NCI-H1092 (cell line): ENCODE measurements at regions not wholly inside any gene's neighbourhood (a gene's known extent, or its start where the extent isn't known, plus 50 kb on each side); places are given as distances from the start of the nearest gene placed in this dataset.
"Not testable (repeated sequence)": the region's sequence is repeated elsewhere in the genome, so short reads cannot be mapped to it uniquely, and the experiment has no call there.

Source experiments
- DNase-seq: peaks from one replicate; lab custom pipeline; 2025; lab: John Stamatoyannopoulos, UW

DNA sequence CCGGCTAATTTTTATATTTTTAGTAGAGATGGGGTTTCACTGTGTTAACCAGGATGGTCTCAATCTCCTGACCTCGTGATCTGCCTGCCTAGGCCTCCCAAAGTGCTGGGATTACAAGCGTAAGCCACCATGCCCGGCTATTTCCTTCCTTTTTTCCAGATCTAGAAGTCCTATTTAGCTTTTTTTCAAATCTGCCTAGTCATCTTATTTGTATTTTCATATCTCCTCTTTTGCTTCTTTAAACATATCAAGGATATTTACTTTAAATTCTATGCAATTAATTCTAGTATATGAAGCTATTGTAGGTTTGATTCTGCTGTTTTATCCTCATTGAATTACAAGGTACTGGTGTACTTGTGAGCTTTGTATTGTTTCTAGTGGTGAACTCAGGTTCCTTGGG, 119.1 kb downstream of the MACIR start:
- DNase-seq, result not testable (repeated sequence)

GRCh38 chr5:103375863-103376591, 117.5 kb downstream of the MACIR start:
- no peak for DNase-seq

GRCh38 chr5:103375350-103375749, 116.8 kb downstream of the MACIR start:
- no peak for DNase-seq

GRCh38 chr5:103374473-103374963, 116.0 kb downstream of the MACIR start:
- no peak for DNase-seq

DNA sequence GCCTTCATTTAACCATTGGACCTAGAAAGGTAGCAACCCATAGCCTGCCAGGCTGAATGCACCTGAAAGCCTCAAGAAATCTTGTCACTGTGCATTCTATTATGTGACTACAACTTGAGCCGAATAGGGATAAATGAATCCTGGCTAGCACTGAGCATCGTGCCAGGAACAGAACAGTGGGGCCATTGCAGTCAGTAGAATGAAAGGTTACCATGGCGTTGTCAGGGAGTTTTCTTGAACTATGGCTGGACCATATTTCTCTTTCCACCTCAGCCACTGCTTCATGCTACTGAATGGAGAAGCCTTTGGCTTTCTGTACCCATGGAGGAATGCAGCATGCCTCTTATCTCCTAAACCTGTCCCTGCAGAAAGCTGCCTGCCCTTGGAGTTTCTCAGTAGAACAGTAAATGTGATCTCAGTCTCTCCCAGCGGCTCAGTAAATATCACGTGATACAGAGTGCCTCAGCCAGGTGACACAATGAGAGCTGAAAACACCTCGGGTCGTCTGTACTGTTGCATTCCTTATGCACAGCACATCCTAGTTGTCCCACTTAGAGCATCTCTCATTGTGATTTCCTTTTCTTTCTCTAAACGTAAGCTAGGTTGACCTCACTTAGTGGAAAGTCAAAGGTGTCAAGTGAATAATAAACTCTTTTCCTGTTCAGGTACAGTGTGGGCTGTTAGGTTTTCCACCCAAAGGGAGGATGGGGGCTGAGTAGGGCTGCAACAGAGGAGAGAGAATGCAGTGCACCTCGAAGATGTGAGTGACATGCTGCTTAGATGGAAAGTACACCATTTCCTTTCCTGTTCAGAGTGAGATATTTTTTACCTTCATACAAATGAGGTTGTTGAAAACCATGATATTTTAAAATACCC, 115.3 kb downstream of the MACIR start:
- DNase-seq, result no peak

DNA sequence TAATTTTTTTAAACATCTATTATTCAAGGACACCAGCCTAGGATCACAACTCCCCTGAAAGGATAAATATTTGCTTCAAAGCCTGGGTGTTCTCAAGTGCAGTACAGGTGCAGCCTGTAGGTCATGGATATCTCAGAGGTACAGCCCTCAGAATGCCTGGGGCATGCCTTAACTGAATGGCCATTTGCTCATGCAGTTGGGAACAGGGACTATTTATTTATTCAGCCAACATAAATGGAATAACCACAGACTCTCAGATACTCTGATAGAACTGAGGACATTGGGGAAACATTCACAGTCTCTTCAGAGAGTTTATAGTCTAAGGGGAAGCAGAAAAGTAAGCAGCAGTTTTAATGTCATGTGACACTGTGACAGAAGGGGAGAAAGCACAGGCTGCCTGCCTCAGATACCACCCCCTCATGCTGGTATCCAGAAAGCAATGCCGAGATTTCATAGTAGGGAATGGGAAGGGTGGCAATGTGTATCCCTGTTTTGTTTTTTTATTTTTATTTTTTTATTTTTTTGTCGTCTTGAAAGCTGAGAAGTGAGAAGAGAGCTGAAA, 112.6 kb downstream of the MACIR start:
- no peak for DNase-seq

DNA sequence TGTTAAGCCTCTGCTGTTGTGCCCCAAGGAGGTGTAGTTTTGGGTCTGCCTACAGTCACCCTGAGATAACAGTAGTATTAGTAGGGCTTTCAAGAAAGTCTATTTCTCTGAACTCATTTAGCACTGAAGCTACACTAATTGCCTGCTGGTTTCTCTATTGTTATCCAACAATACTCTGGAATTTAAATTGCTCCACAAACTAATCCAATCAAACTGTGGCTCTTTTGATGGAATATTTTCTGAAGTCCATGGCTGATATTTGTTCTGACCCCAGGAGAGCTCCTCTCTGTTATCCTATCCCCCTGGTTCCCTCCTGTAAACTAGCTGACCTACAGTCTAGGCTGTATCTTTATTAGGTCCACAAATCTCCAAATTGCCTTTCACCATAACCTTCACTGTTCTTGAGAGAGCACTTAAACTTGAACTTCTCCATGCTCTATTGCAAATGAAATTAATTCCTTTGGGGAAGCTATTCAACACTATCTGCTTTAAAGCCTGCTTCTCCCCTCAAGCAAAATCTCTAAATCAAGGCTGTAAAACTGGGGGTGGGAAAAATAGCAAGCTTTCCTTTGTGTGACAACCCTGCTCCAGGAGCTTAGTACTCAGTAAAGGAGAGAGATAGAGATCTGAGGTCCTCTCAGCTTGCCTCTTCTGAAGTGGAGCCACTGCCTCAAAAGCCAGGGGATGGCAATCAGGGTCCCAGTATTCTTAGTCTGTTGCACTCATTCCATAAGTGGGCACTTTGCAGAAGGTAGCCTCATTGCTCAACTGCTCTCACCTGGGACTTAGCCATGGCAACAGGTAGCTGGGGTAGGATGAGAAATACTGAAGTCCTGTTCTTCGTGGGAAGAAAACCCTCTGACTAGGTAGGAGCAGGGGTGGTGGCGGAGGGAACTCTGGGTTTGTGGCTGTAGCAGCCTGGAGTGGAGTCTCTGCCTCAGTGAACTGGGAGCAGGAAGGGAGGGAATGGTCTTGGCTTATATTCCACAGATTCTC, 110.9 kb downstream of the MACIR start:
- DNase-seq, result no peak

DNA sequence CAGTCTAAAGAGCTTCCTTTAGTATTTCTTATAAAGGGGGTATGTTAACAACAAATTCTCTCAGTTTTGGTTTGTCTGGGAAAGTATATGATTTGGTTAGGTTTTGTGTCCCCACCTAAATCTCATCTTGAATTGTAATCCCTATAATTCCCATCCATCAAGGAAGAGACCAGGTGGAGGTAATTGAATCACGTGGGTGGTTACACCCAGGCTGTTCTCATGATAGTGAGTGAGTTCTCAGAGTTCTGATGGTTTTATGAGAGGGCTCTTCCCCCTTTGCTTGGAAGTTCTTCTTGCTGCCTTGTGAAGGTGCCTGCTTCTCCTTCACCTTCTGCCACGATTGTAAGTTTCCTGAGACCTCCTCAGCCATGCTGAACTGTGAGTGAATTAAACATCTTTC, 109.1 kb downstream of the MACIR start:
- DNase-seq, result no peak

DNA sequence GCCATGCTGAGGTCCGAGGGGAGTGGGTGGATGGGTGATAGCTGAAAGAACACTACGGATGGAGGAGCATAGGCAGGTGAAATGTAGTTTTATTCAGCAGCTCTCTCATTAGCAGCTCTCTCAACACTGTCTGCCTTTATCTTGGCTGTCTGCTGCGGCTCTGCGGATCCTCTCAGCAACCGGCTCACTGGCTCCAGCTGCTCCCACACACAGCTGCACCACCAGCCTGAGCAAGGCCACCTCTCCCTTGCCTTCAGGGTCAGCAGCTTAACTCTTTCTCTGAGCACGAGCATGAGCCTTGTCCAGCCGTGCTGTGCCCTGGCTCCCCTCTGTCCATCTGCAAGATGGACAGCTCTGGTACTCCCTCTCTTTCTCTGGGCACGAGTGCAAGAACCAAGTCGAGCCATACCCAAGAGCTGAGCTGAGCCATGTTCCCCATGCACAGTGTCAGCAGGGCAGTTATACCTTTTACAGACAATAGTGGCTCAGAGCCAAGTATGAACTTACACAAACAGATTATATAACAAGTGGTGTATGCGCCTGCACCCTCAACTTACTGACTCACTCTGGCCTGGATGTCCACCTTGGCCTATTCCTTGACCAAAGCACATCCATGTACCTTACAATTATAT, 108.5 kb downstream of the MACIR start:
- DNase-seq, result no peak

DNA sequence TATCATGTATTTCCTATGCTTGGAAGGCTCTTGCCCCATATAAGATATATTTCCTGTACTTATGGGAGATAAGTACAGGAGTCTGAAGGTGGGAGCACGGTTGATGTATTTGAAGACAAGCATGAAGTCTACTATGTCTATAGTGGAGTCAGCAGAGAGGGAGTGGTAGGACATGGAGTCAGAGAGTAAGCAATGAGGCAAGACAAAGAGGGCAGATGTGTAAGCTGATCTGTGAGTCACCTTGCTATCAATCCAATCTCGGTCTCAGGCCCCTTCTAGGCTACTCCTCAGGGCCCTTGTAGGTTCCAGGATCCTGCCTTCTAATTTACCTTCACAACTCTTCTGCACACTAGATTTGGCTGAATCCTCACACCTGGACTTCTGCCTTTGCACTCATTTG, 105.5 kb downstream of the MACIR start:
- no peak for DNase-seq

DNA sequence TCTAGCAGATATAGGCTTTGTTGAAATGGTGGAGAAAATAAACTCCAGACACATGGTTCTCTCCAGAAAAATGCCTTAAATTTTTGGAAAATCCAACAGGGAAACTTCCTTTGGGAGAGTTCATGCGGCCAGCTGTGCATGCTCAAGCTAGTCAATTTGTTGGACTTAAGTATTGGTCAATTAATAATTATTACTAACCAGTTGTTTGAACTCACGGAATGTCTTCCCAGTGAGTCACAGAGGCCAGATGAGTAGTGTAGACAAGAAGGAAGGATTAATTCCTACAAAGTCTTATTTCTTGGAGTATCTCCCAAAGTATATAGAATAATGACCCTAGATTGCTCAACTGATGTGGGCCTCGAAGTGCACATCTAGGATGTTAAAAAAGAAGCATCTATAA, 103.6 kb downstream of the MACIR start:
- DNase-seq, result no peak

DNA sequence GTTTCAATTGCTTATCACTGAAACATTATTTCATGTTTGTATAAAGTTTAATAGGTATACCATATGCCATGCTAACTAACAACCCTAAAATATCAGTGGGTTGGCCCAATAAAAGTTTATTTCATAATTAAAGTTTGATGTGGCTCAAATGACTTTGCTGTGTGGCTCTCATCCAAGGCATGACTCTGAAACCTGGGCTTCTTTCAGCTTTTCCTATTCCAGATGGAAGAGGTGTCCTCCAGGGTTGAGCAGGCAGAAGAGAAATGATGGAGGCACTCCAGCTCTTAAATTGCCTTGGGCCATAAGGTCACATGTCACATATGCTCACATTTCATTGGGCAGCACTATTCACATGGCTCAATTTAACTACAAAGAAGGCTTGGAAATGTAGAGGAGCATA, 101.9 kb downstream of the MACIR start:
- no peak for DNase-seq

DNA sequence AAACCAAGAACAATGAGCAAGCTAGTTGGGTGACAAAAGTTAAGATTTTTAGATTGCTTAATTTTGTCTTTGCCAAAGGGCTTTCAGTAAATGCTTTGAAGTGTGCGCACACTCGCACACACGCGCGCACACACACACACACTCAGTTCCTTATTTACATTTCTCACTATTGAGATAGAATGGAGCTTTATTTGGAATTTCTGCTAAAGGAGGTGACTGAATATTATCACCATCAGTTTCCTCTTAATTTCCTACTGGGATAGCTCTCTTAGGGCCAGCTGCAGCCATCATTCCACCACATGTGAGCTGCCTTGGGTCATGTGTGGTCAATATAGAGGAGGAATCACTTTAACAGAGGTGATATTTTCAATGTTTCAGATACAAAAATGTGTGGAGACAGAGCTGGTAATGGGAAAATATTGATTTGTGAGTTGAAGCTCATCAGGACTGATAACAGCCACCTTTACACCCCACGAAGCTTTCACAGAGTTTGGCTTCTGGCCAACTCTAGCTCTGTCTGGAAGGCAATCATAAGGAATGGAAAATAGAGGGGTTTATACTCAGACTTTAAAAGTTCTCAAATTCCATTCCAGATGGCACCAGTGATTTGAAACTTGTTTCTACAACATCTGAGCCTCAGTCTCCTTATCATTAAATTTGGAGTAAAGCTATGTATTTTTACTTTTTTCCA, 99.9 kb downstream of the MACIR start:
- no peak for DNase-seq

DNA sequence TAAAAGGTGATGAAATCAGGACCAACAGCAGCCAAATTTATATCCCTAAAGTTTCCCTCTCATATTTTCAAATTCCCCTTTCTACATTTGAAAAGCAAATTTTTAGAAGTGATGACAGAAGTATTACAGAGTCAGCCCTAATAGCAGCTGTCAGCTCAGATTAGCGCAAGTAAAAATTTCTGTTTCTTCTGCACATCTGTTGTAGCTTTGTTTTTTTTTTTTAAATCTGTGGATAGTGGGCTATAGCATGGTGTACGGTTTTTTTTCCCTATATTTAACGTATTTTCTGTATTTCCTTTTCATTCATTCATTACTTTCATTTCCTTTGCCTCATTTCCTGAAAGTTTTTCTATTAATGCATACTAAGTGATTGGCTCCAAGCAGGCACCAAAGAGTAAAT, 99.1 kb downstream of the MACIR start:
- no peak for DNase-seq

GRCh38 chr5:103356350-103357091, 98.0 kb downstream of the MACIR start:
- DNase-seq, result no peak

DNA sequence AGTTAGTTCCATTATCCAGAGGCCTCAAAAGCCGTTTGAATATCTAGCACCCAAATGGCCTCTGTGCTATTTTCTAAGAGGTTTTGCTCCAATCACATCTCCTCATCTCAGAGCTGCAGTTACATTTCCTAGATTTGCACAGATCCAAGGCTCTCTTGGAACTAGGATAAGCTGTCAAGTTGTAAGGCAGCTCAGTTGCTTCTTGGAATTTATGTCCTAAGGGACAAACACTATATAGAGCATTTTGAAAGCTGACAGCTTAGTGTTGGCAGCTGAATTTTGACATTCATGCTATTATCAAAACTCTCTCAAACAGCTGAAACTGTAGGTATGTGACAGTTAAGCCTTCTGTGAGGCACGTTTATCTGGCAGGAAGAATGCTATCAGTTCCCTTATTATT, 97.0 kb downstream of the MACIR start:
- DNase-seq, result no peak

DNA sequence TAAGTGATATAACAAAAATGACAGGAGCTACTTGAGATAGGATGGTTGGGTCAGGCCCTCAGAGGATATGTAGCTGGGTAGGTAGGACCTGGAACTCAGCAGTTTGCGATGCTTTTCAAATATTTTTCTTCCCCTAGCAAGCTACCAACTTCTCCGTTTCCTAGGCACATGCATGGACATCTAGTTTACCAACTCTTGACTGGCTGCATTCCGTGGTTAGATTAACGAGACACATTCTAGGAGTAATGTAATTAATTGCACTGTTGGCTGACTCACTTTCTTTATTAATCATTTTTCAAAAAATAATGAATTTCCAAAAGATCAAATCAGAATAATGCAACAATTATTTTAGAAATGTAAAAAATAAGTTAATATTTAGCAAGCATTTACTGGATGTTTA, 95.9 kb downstream of the MACIR start:
- no peak for DNase-seq

DNA sequence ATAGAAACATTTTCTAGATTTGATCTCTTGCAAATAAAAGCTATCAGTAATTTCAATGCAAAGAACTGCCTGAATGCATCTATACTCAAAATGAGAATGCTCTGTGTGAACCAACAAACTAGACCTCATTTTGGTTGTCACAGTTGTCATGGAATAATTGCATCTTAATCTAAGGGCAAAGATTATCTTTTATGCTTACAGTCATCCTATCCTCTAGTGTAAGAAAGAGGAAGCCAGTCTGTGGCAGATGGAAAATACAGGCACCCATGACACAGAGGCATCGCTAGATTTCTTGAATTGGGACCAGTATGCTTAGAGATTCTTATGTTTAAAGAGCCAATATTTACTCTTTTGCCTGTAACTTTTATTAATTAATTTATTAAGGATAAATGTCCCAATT, 95.0 kb downstream of the MACIR start:
- DNase-seq, result no peak

GRCh38 chr5:103347716-103348423, 89.3 kb downstream of the MACIR start:
- no peak for DNase-seq
